Fibroblast of villous mesenchyme (primary cell): ENCODE measurements at regions not wholly inside any gene's neighbourhood (a gene's known extent, or its start where the extent isn't known, plus 50 kb on each side); places are given as distances from the start of the nearest gene placed in this dataset.

Source experiments
- DNase-seq: peaks from one replicate; pipeline ENCODE4 v3.0.0-alpha.2; 2010; ENCODE audit warnings: low read depth
- H3K4me3 ChIP-seq: 2 replicates; pipeline ENCODE4 v1.5.1; 2011; ENCODE audit warnings: low read depth, mild to moderate bottlenecking, low read length
- CTCF ChIP-seq: IDR thresholded peaks from 2 replicates; pipeline ENCODE4 v1.5.1; 2012; ENCODE audit warnings: low read depth, mild to moderate bottlenecking, low read length; ENCODE audit not compliant: insufficient read depth

- H3K4me3 ChIP-seq, result no peak overlapping the region
- TF ChIP-seq CTCF, result no peak
- no peak for DNase-seq
Measured at GRCh38 chr9:8088477-8088876, 288.9 kb upstream of the DMAC1 start.

DNA sequence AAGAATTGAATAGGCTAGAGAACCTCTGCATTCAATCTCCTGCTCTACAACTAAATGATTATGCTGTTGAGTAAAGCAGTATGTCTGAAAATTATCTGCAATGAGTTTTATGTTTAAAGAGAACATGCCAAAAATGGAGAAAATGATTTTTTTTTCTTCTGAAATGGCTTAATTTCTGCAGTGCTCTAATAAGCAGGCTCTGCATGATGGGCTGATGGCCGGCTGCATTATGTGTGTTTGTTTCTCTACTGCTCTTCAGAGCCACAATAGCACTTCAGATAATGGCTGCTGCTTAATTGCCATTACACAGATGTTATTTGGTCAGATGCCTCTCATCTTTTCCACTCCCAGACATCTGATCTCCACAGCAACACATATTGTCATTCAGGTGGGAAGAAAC lies 286.4 kb upstream of the DMAC1 start:
- no peak for TF ChIP-seq CTCF
- H3K4me3 ChIP-seq, result no peak overlapping the region
- DNase-seq, result no peak

- no peak for TF ChIP-seq CTCF
- no peak for DNase-seq
Measured at GRCh38 chr9:8078641-8079140, 279.1 kb upstream of the DMAC1 start.

GRCh38 chr9:8074713-8075286 lies 275.2 kb upstream of the DMAC1 start:
- no peak overlapping the region for H3K4me3 ChIP-seq
- TF ChIP-seq CTCF, result no peak
- DNase-seq, result no peak

More at GRCh38 chr9:8078641-8079140, 279.1 kb upstream of the DMAC1 start:
- H3K4me3 ChIP-seq, result no peak overlapping the region

- no peak overlapping the region for H3K4me3 ChIP-seq
- no peak for DNase-seq
- TF ChIP-seq CTCF, result no peak
Measured at GRCh38 chr9:8071445-8071798, 271.8 kb upstream of the DMAC1 start.

- DNase-seq, result no peak
- no peak overlapping the region for H3K4me3 ChIP-seq
- no peak for TF ChIP-seq CTCF
Measured at GRCh38 chr9:8070779-8071444, 271.3 kb upstream of the DMAC1 start.
